ENCODE measurements at regions not wholly inside any gene's neighbourhood (a gene's known extent, or its start where the extent isn't known, plus 50 kb on each side); places are given as distances from the start of the nearest gene placed in this dataset.

DNA sequence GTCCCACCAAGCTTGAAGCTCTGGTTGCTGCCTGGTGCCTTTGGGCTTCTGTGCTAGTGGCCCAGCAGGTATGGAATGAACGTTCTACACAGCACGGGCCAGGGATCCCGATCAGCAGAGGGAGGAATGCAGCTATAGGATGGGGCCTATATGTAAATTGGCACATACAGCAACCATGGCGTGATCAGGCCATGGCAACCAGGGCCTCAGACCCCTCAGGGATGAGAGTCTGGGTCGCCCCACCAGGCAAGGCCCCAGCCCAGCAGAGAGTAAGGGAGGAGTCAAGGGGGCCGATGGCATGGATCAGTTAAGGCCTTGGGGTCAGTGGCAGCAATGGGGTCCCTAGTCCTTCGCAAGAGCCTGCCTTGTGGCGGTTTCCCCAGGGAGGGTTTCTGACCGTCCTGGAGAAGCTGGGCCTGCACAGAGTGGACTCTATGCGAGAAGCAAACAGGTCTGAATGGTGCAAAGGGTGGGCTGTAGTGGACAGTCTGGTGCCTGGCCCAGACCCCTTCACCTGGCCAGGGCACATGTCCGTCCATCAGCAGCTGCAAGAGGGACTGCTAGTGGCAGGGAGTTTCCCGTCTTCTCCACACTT lies 98.2 kb upstream of the SLC22A11 start:
- TF ChIP-seq JUND (IDR thresholded peaks at IDR 0.05; ENCODE audit: borderline replicate concordance, low read depth, low read length): no peak
- TF ChIP-seq JUND (tag; IDR thresholded peaks at IDR 0.05; ENCODE audit: borderline replicate concordance, low read depth, low read length): no peak
- TF ChIP-seq, protein P1, sequence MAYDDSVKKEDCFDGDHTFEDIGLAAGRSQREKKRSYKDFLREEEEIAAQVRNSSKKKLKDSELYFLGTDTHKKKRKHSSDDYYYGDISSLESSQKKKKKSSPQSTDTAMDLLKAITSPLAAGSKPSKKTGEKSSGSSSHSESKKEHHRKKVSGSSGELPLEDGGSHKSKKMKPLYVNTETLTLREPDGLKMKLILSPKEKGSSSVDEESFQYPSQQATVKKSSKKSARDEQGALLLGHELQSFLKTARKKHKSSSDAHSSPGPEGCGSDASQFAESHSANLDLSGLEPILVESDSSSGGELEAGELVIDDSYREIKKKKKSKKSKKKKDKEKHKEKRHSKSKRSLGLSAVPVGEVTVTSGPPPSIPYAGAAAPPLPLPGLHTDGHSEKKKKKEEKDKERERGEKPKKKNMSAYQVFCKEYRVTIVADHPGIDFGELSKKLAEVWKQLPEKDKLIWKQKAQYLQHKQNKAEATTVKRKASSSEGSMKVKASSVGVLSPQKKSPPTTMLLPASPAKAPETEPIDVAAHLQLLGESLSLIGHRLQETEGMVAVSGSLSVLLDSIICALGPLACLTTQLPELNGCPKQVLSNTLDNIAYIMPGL (CRISPR knock-in tag; IDR thresholded peaks at IDR 0.05): no peak
- no peak for TF ChIP-seq POLR2AphosphoS5 (IDR thresholded peaks at IDR 0.05; ENCODE audit: control insufficient read depth, insufficient read depth, low read depth, low read length)
- no peak for TF ChIP-seq RBFOX2 (IDR thresholded peaks at IDR 0.05; ENCODE audit: low read depth, low read length)
- TF ChIP-seq, protein P2, sequence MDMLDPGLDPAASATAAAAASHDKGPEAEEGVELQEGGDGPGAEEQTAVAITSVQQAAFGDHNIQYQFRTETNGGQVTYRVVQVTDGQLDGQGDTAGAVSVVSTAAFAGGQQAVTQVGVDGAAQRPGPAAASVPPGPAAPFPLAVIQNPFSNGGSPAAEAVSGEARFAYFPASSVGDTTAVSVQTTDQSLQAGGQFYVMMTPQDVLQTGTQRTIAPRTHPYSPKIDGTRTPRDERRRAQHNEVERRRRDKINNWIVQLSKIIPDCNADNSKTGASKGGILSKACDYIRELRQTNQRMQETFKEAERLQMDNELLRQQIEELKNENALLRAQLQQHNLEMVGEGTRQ (CRISPR knock-in tag; IDR thresholded peaks at IDR 0.05): no peak
- TF ChIP-seq, protein P3, sequence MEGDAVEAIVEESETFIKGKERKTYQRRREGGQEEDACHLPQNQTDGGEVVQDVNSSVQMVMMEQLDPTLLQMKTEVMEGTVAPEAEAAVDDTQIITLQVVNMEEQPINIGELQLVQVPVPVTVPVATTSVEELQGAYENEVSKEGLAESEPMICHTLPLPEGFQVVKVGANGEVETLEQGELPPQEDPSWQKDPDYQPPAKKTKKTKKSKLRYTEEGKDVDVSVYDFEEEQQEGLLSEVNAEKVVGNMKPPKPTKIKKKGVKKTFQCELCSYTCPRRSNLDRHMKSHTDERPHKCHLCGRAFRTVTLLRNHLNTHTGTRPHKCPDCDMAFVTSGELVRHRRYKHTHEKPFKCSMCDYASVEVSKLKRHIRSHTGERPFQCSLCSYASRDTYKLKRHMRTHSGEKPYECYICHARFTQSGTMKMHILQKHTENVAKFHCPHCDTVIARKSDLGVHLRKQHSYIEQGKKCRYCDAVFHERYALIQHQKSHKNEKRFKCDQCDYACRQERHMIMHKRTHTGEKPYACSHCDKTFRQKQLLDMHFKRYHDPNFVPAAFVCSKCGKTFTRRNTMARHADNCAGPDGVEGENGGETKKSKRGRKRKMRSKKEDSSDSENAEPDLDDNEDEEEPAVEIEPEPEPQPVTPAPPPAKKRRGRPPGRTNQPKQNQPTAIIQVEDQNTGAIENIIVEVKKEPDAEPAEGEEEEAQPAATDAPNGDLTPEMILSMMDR (IDR thresholded peaks at IDR 0.05 in 2 of 3, conservative IDR thresholded peaks at IDR 0.05 in 1 of 3; ENCODE audit: insufficient read depth in 2 of 3, low read depth in 1 of 3, low read length in 3 of 3): no peak

Measured in K562 (cell line).